ENCODE measurements at regions not wholly inside any gene's neighbourhood (a gene's known extent, or its start where the extent isn't known, plus 50 kb on each side); places are given as distances from the start of the nearest gene placed in this dataset.

- peaks cover 2% of the 10 kb centered on the region for H3K27me3 Mint-ChIP-seq (ENCODE audit: unreplicated experiment)
- H3K4me1 Mint-ChIP-seq (ENCODE audit: low read depth, unreplicated experiment), result peaks cover 9% of the 10 kb centered on the region
- no peak overlapping the region for H3K27ac Mint-ChIP-seq (ENCODE audit: unreplicated experiment)
- no peak for TF ChIP-seq CTCF (IDR thresholded peaks at IDR 0.05; ENCODE audit: partially characterized antibody, unreplicated experiment)
- no peaks in the 10 kb centered on the region for H3K9me3 Mint-ChIP-seq (ENCODE audit: unreplicated experiment)
- H3K36me3 Mint-ChIP-seq (ENCODE audit: unreplicated experiment), result no peaks in the 10 kb centered on the region
- H3K4me3 Mint-ChIP-seq (ENCODE audit: unreplicated experiment), result no peak overlapping the region
- DNase-seq, result no peak
Measured at GRCh38 chr2:129780316-129781270, 198.9 kb upstream of the RAB6C start.

GRCh38 chr2:129781749-129782632, 197.5 kb upstream of the RAB6C start:
- Mint-ChIP-seq H3K27me3 (ENCODE audit: unreplicated experiment) (peaks cover 2% of the 10 kb centered on the region), H3K36me3 (ENCODE audit: unreplicated experiment) (no peaks in the 10 kb centered on the region), H3K4me1 (ENCODE audit: low read depth, unreplicated experiment) (peaks cover 9% of the 10 kb centered on the region), H3K9me3 (ENCODE audit: unreplicated experiment) (no peaks in the 10 kb centered on the region), H3K4me3 (ENCODE audit: unreplicated experiment) (no peak overlapping the region), H3K27ac (ENCODE audit: unreplicated experiment) (no peak overlapping the region)
- TF ChIP-seq CTCF (IDR thresholded peaks at IDR 0.05; ENCODE audit: partially characterized antibody, unreplicated experiment), result no peak
- DNase-seq, result no peak

- Mint-ChIP-seq H3K27ac (ENCODE audit: unreplicated experiment) (no peak overlapping the region), H3K4me1 (ENCODE audit: low read depth, unreplicated experiment) (peaks cover 9% of the 10 kb centered on the region), H3K36me3 (ENCODE audit: unreplicated experiment) (no peaks in the 10 kb centered on the region), H3K9me3 (ENCODE audit: unreplicated experiment) (no peaks in the 10 kb centered on the region), H3K4me3 (ENCODE audit: unreplicated experiment) (no peak overlapping the region), H3K27me3 (ENCODE audit: unreplicated experiment) (peaks cover 2% of the 10 kb centered on the region)
- no peak for DNase-seq
- no peak for TF ChIP-seq CTCF (IDR thresholded peaks at IDR 0.05; ENCODE audit: partially characterized antibody, unreplicated experiment)
Measured at GRCh38 chr2:129782633-129782990, 196.9 kb upstream of the RAB6C start.

- DNase-seq, result no peak
- H3K36me3 Mint-ChIP-seq (ENCODE audit: unreplicated experiment), result no peaks in the 10 kb centered on the region
- H3K27me3 Mint-ChIP-seq (ENCODE audit: unreplicated experiment), result no peaks in the 10 kb centered on the region
- no peak overlapping the region for H3K27ac Mint-ChIP-seq (ENCODE audit: unreplicated experiment)
- no peak for TF ChIP-seq CTCF (IDR thresholded peaks at IDR 0.05; ENCODE audit: partially characterized antibody, unreplicated experiment)
- H3K4me1 Mint-ChIP-seq (ENCODE audit: low read depth, unreplicated experiment), result peaks cover 4% of the 10 kb centered on the region
- H3K9me3 Mint-ChIP-seq (ENCODE audit: unreplicated experiment), result peaks cover 1% of the 10 kb centered on the region
- no peak overlapping the region for H3K4me3 Mint-ChIP-seq (ENCODE audit: unreplicated experiment)
Measured at GRCh38 chr2:129784486-129784885, 195.0 kb upstream of the RAB6C start.

Data from glutamatergic neuron (in vitro differentiated cells).